IMR-90 (cell line): ENCODE measurements at regions not wholly inside any gene's neighbourhood (a gene's known extent, or its start where the extent isn't known, plus 50 kb on each side); places are given as distances from the start of the nearest gene placed in this dataset.

Source experiments
- ATAC-seq: fragments of 200-7000 bp; cut with Tn5 transposase; 2 replicates; pipeline ENCODE4 v1.9.1; 2020; ENCODE audit warnings: low read depth, mild to moderate bottlenecking, moderate library complexity
- BruUV-seq: library from RNA; stranded (reverse); fragments of 400-500 nt; replicated peaks from 2 replicates; lab custom pipeline; 2021; lab: Mats Ljungman, UMichigan
- CTCF ChIA-PET: fragments of 300-600 bp; formaldehyde crosslinking; extraction: SDS; loops from one replicate; lab custom pipeline; 2021; ENCODE audit warnings: antibody characterized with exemption; lab: Yijun Ruan, JAX
- POLR2A ChIA-PET: fragments of 300-600 bp; sonication (Branson Sonifier 250); formaldehyde crosslinking; loops from one replicate; lab custom pipeline; 2022; ENCODE audit warnings: antibody characterized with exemption; ENCODE audit not compliant: unreplicated experiment; lab: Charles Lee
- DNase-seq: peaks from one replicate; pipeline ENCODE4 v3.0.0; 2013
- H2AFZ ChIP-seq: replicated peaks from 2 replicates; pipeline ENCODE3; 2013; ENCODE audit warnings: low read length, mild to moderate bottlenecking; ENCODE audit not compliant: poor library complexity
- H2AK5ac ChIP-seq: 2 replicates; pipeline ENCODE4 v1.6.1; 2013; ENCODE audit warnings: low read depth, low read length, inconsistent platforms
- H2AK9ac ChIP-seq: replicated peaks from 2 replicates; pipeline ENCODE3; 2013; ENCODE audit warnings: mild to moderate bottlenecking, low read depth, low read length, moderate library complexity; ENCODE audit not compliant: poor library complexity
- H2BK120ac ChIP-seq: 2 replicates; pipeline ENCODE4 v1.6.1; 2013; ENCODE audit warnings: low read depth, low read length, inconsistent platforms
- H2BK15ac ChIP-seq: 3 replicates; pipeline ENCODE4 v1.6.1; 2013; ENCODE audit warnings: low read depth, low read length, inconsistent platforms
- H2BK20ac ChIP-seq: 2 replicates; pipeline ENCODE4 v1.6.1; 2013; ENCODE audit warnings: low read depth, mild to moderate bottlenecking, inconsistent platforms, low read length, moderate library complexity
- H2BK5ac ChIP-seq: 2 replicates; pipeline ENCODE4 v1.6.1; 2013; ENCODE audit warnings: mild to moderate bottlenecking, low read depth, low read length, inconsistent platforms; ENCODE audit not compliant: poor library complexity, severe bottlenecking
- H3K14ac ChIP-seq: replicated peaks from 2 replicates; pipeline ENCODE4 v1.6.1; 2013; ENCODE audit warnings: low read depth, low read length, inconsistent platforms
- H3K18ac ChIP-seq: 2 replicates; pipeline ENCODE4 v1.6.1; 2013; ENCODE audit warnings: low read depth, low read length, control low read depth
- H3K23ac ChIP-seq: 2 replicates; pipeline ENCODE4 v1.6.1; 2013; ENCODE audit warnings: low read depth, low read length, inconsistent platforms
- H3K27ac ChIP-seq: 2 replicates; pipeline ENCODE4 v1.5.1; 2013; ENCODE audit warnings: mild to moderate bottlenecking, control low read depth, low read length; ENCODE audit not compliant: insufficient read depth
- H3K27me3 ChIP-seq: 2 replicates; pipeline ENCODE4 v1.6.1; 2013; ENCODE audit warnings: low read length; ENCODE audit not compliant: control insufficient read depth, insufficient read depth
- H3K36me3 ChIP-seq: 2 replicates; pipeline ENCODE4 v1.6.1; 2013; ENCODE audit warnings: low read length, mixed read lengths; ENCODE audit not compliant: control insufficient read depth, insufficient read depth
- H3K4ac ChIP-seq: 2 replicates; pipeline ENCODE4 v1.6.1; 2013; ENCODE audit warnings: low read depth, low read length, inconsistent platforms
- H3K4me1 ChIP-seq: 2 replicates; pipeline ENCODE4 v1.6.1; 2013; ENCODE audit warnings: low read length, mixed read lengths; ENCODE audit not compliant: control insufficient read depth, insufficient read depth
- H3K4me2 ChIP-seq: 2 replicates; pipeline ENCODE4 v1.6.1; 2013; ENCODE audit warnings: low read depth, mild to moderate bottlenecking, control low read depth, low read length, moderate library complexity
- H3K4me3 ChIP-seq: 2 replicates; pipeline ENCODE4 v1.5.1; 2013; ENCODE audit warnings: low read depth, mild to moderate bottlenecking, control low read depth, low read length, moderate library complexity; ENCODE audit not compliant: insufficient read depth
- H3K56ac ChIP-seq: 2 replicates; pipeline ENCODE4 v1.6.1; 2013; ENCODE audit warnings: low read length, inconsistent platforms; ENCODE audit not compliant: insufficient read depth; ENCODE audit errors: extremely low read depth
- H3K79me1 ChIP-seq, 2 experiments: 2 replicates each; pipeline ENCODE4 v1.6.1; 2013; ENCODE audit warnings: low read length in 2 of 2, inconsistent platforms in 1 of 2, low read depth in 1 of 2
- H3K9ac ChIP-seq: 2 replicates; pipeline ENCODE4 v1.6.1; 2013; ENCODE audit warnings: low read depth, low read length, control low read depth
- H3K9me1 ChIP-seq: 2 replicates; pipeline ENCODE4 v1.6.1; 2013; ENCODE audit warnings: low read length, inconsistent platforms; ENCODE audit not compliant: insufficient read depth
- H3K9me3 ChIP-seq: 2 replicates; pipeline ENCODE4 v1.6.1; 2013; ENCODE audit warnings: low read length; ENCODE audit not compliant: control insufficient read depth, insufficient read depth
- H4K20me1 ChIP-seq: 2 replicates; pipeline ENCODE4 v1.6.1; 2013; ENCODE audit warnings: low read length, inconsistent platforms; ENCODE audit not compliant: insufficient read depth
- H4K5ac ChIP-seq: 2 replicates; pipeline ENCODE4 v1.6.1; 2013; ENCODE audit warnings: mild to moderate bottlenecking, low read depth, low read length, control low read depth
- H4K8ac ChIP-seq, 2 experiments: 2 replicates each; pipeline ENCODE4 v1.6.1; 2013; ENCODE audit warnings: low read depth in 2 of 2, low read length in 2 of 2, control low read depth in 1 of 2, inconsistent platforms in 1 of 2
- H4K91ac ChIP-seq: 2 replicates; pipeline ENCODE4 v1.6.1; 2013; ENCODE audit warnings: low read depth, low read length, inconsistent platforms; ENCODE audit not compliant: insufficient read depth
- CEBPB ChIP-seq: IDR thresholded peaks from 2 replicates; pipeline ENCODE4 v1.6.1; 2012; ENCODE audit warnings: low read depth, low read length, improper control_type of control experiment
- CHD1 ChIP-seq: IDR thresholded peaks from 2 replicates; pipeline ENCODE4 v1.6.1; 2012; ENCODE audit warnings: low read depth, low read length, improper control_type of control experiment
- FOS ChIP-seq: fragments of 150-350 bp; IDR thresholded peaks from 2 replicates; pipeline ENCODE4 v1.6.1; 2016; ENCODE audit warnings: low read depth, low read length
- MAFK ChIP-seq: IDR thresholded peaks from 2 replicates; pipeline ENCODE4 v1.6.1; 2012; ENCODE audit warnings: low read depth, low read length, improper control_type of control experiment
- MXI1 ChIP-seq: IDR thresholded peaks from 2 replicates; pipeline ENCODE4 v1.6.1; 2012; ENCODE audit warnings: low read depth, mild to moderate bottlenecking, low read length, moderate library complexity, borderline replicate concordance
- RFX5 ChIP-seq: IDR thresholded peaks from 2 replicates; pipeline ENCODE4 v1.8.0; 2012; ENCODE audit warnings: low read depth, mild to moderate bottlenecking, low read length, moderate library complexity
- WGBS, 2 experiments: methylation state at CpG; one replicate each; pipeline versions ENCODE4 v1.1.5 to v1.1.7; 2013; ENCODE audit warnings: missing lambda C conversion rate in 2 of 2; ENCODE audit not compliant: insufficient read length in 1 of 2; ENCODE audit errors: extremely low coverage in 2 of 2; 5-methylcytosine and 5-hydroxymethylcytosine counted together
- dilution Hi-C: fragments of 300-500 bp; cut with HindIII; formaldehyde crosslinking; loops from one replicate; pipeline ENCODE4 v1.14.3; 2018; ENCODE audit warnings: low sequenced_read_pairs; ENCODE audit not compliant: unreplicated experiment
- in situ Hi-C: fragments of 300-500 bp; cut with MboI; formaldehyde crosslinking; loops from 3 replicates; pipeline ENCODE4 v1.14.3; 2019; ENCODE audit warnings: low sequenced_read_pairs, inconsistent platforms, mixed read lengths
- intact Hi-C: fragments of 100-400 bp; cut with micrococcal nuclease; formaldehyde crosslinking; loops from 2 replicates; pipeline ENCODE4 v1.10.0; 2022
- TF ChIP-seq, protein P1 (sequence below): fragments of 150-350 bp; IDR thresholded peaks from 2 replicates; pipeline ENCODE4 v1.6.1; 2017; ENCODE audit warnings: mild to moderate bottlenecking, antibody characterized with exemption, low read length, low read depth

DNA sequence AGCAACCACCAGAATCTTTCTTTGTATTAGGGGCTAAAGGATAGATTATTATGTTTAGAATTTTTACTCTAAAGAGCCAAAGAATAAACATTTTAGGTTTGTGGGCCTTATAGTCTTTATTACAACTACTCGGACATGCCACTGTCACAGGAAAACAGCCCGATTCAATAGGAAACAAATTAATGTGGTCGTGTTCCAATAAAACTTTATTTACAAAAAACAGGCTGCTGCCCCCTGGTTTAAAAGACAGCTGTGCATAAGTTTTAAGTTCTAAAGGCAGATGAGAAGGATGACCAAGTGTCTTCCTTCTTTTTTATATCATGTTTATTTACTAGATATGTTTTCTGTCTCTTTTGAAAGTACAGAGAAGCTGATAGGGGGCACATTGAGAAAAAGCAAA is 166.5 kb downstream of the HS3ST3A1 start:
- H4K20me1 ChIP-seq = no peaks in the 10 kb centered on the region
- ChIA-PET CTCF (no interaction called here), POLR2A (no interaction called here)
- no peak overlapping the region for H2BK5ac ChIP-seq
- H3K4me2 ChIP-seq = no peak overlapping the region
- no peak overlapping the region for H4K5ac ChIP-seq
- H2BK15ac ChIP-seq = no peak overlapping the region
- no peaks in the 10 kb centered on the region for H3K9me1 ChIP-seq
- no TSS peak for BruUV-seq
- no peak overlapping the region for H3K23ac ChIP-seq
- H4K91ac ChIP-seq = no peak overlapping the region
- intact Hi-C loops = no loop called here
- H3K18ac ChIP-seq = no peak overlapping the region
- H3K79me1 ChIP-seq = no peaks in the 10 kb centered on the region
- dilution Hi-C loops = no loop called here
- H3K56ac ChIP-seq = no peak overlapping the region
- in situ Hi-C loops = no loop called here
- H3K14ac ChIP-seq = no peak overlapping the region
- DNase-seq = no peak
- H3K4ac ChIP-seq = no peak overlapping the region
- H4K8ac ChIP-seq = no peak overlapping the region
- TF ChIP-seq CEBPB (no peak), CHD1 (no peak), RFX5 (no peak), MXI1 (no peak), MAFK (no peak), FOS (no peak)
- TF ChIP-seq, protein P1, sequence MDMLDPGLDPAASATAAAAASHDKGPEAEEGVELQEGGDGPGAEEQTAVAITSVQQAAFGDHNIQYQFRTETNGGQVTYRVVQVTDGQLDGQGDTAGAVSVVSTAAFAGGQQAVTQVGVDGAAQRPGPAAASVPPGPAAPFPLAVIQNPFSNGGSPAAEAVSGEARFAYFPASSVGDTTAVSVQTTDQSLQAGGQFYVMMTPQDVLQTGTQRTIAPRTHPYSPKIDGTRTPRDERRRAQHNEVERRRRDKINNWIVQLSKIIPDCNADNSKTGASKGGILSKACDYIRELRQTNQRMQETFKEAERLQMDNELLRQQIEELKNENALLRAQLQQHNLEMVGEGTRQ = no peak
- no peak overlapping the region for H2AFZ ChIP-seq
- no CpG with 5 or more reads among the region's 3 CpGs for WGBS, 2 experiments
- no peaks in the 10 kb centered on the region for H3K27me3 ChIP-seq
- ATAC-seq = no peak
- no peaks in the 10 kb centered on the region; the same call in 1 of the 2 replicates for H3K9me3 ChIP-seq
- H3K4me3 ChIP-seq = no peak overlapping the region
- no peak overlapping the region for H3K9ac ChIP-seq
- H2BK20ac ChIP-seq = no peak overlapping the region
- no peak overlapping the region for H3K27ac ChIP-seq
- H2AK9ac ChIP-seq = no peak overlapping the region
- H2BK120ac ChIP-seq = no peak overlapping the region
- no peaks in the 10 kb centered on the region for H3K36me3 ChIP-seq
- H3K4me1 ChIP-seq = no peaks in the 10 kb centered on the region
- no peak overlapping the region for H2AK5ac ChIP-seq
